HG03571 (cell line): ENCODE measurements at regions not wholly inside any gene's neighbourhood (a gene's known extent, or its start where the extent isn't known, plus 50 kb on each side); places are given as distances from the start of the nearest gene placed in this dataset.

Experiments used
- ATAC-seq: cut with Tn5 transposase; IDR thresholded peaks from one replicate; pipeline ENCODE4 v1.9.1; 2021; ENCODE audit not compliant: unreplicated experiment

GRCh38 chr15:70271422-70272088 is 173.8 kb upstream of the TLE3 start:
- no peak for ATAC-seq

DNA sequence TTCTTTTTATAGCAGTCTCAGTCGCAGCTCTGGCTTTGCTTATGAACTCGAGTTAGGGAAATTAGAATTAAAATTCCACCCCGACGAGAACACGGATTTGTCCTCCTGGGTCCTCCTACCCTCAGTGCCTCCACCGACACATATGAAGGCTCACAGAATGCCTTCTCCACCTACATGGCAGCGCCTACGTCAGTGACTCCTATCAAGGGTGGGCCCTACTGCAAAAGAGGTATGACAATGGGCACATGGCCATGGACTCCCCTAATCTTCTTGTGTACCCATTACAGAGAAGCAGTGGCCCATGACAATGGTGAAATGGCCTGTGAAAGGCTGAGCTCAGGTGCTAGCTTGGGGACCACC is 173.0 kb upstream of the TLE3 start:
- no peak for ATAC-seq

- no peak for ATAC-seq
These were observed 172.5 kb upstream of the TLE3 start for GRCh38 chr15:70269991-70270751.

GRCh38 chr15:70269311-70269911 is 171.7 kb upstream of the TLE3 start:
- no peak for ATAC-seq

- ATAC-seq: no peak
These were observed 171.1 kb upstream of the TLE3 start for GRCh38 chr15:70268698-70269251.

GRCh38 chr15:70267879-70268278 is 170.2 kb upstream of the TLE3 start:
- ATAC-seq: no peak

GRCh38 chr15:70267306-70267705 is 169.6 kb upstream of the TLE3 start:
- ATAC-seq: no peak

DNA sequence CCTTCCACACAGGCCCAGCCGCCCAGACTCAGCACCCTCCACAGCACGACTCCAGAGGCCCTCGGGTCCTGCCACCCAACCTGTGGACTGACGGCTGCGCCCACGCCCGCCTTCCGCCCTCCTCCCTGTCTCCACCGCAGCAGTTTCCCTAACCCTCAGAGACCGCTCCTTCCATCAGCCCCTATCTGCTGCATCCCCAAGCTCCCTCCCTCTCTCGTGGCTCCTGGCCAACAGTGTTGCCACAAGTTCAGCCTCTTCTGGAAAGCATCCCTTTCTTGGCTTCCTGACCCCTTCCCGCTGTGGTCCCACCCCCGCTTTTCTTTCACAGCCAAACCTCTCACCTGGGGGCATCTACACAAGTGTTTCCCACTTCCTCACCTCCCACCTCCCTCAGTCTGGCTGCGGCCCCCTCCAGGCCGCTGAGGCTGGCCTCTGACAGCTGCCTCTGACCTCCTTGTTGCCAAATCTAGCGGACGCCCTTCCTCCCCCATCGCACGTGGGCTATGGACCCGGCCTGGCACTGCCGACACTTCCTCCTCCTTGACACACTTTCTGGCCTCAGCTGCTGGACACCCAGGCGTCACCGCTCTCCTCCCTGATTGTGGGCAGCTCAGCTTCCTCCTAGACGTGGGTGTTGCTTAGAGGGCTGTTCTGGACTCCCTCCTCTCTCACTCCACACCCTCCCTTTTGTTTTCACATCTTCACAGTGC is 168.8 kb upstream of the TLE3 start:
- no peak for ATAC-seq

- no peak for ATAC-seq
These were observed 168.3 kb upstream of the TLE3 start for GRCh38 chr15:70265986-70266385.

GRCh38 chr15:70265466-70265978 is 167.8 kb upstream of the TLE3 start:
- ATAC-seq: no peak

GRCh38 chr15:70264738-70265465 is 167.2 kb upstream of the TLE3 start:
- no peak for ATAC-seq

GRCh38 chr15:70264014-70264582 is 166.4 kb upstream of the TLE3 start:
- no peak for ATAC-seq

DNA sequence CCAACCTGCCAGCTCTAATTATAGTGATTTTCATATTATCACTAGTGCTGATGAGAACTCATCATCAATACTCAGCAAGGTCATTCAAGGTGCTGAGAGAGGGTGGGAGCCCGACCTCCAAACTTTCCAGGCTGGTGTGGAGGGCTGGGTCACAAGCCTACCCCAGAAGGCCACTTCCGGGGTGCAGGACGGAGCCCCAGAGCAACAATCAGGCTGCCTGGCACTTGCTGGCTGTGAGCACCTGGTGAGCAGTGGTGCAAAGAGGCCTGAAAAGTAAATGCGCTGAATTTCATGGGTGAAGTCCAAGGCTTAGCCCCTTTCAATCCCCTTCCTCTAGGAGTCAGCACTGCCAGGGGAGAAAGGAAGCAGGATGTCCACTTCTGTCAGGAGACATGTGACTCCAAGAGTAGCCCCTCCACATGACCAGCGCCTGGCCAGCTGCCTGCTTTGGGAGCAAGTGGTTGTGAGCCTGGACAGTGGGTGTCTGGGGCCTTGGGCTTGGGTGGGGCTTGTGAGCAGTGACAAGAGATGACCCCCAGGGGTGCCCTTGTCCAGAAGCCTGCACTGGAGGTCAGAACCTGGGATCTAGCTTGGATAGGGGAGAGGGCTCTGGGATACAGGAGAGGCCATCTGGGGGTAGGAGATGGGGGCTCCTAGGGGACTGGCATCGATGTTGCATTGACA is 165.0 kb upstream of the TLE3 start:
- ATAC-seq: no peak

DNA sequence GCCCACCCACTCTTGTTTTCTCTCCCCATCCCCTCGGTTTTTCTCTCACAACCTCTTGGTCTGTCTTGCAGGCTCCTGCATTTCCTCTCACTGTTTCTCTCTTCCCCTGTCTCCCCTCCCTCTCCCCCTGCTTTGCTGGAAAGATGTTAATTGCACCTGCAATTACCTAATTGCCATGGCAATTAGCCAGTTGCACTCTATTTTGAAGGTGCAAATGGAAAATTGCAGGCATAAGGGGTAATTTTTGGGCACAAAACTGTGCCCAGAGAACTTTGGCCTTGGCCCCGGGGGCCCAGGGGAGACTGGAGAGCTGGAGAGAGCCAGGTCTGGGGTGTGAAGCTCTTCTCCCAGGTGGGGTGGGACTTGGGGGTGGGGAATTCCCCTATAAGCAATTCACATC is 164.5 kb upstream of the TLE3 start:
- no peak for ATAC-seq

GRCh38 chr15:70261083-70261482 is 163.4 kb upstream of the TLE3 start:
- no peak for ATAC-seq

DNA sequence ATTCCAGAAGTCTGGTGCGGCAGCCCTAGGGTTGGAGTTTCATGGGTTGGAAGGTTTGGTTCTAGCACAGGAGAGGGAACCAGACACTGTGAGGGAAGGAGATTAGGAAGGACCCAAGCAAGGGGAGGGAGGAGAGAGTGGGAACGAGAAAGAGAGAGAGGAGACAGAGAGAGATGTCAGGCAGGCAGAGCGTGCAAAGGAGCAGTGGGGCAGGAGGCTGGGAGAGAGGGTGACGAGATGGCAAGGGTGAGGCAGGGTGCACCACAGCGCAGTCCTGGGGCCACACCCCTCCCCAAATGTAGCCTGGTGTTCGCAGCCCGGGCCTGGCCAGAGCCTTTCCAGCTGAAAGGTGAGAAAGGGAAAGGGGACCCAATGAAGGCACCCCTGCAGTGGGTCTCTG is 162.9 kb upstream of the TLE3 start:
- no peak for ATAC-seq

DNA sequence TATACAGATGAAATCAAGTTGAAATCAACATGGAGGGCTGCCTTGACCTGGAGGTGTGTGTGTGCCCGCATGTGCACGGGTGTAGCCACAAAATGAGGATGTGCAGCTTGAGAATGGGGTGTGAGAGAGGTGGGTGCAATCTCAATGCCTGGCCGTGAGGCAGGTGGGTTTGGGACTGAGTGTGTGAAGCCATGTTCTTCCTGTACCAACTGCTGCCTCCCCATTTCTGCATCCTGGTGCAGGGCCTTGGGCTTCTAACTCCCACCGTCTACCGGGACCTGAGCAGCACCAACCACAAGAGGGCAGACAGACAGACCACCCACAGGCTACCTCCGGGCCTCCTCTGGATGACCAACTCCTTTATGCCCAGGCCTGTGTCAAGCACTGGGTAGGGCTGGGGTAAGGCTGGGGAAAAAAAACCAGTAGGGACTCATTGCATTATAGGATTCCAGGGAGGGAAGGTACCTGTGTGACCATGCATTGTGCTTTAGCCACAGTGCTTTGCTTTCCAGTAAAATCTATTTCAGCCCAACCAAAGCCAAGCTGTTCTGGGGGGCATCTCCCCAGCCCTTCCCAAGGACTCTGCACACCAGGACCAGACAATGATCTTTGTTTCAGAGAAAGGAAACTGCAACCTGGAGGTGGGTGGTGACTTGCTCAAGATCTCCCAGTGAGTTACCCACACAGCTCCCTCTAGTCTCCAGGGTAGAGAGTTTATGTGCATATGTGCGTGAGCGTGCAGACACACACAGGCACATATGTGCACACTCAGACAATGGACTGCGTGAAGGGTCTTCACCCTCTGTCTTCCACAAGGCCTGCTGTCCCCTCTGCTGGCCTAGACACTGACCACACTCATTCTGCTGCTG is 162.2 kb upstream of the TLE3 start:
- ATAC-seq: no peak

DNA sequence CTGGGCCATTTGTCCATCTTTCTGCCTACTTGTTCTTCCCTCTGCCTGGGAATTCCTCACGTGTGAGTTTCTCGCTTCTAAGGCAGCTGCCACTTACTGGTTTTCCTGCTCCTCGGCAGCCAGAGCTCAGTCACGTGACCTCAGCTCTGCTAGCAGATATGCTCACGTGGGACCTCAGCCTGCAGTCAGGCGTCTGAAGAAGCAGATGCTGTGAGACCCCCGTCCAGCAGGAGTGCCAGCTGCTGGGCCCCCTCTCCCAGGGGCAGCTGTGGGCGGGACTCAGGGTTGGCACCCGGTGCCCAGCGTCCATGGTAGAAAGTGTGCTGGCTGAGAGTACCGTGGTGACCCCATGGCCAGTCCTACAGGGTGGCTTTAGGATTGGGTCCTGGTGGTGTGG is 161.3 kb upstream of the TLE3 start:
- ATAC-seq: no peak
